NCI-H2107 treated with DMSO at 0.1 percent for 48 hours (cell line): ENCODE measurements at regions not wholly inside any gene's neighbourhood (a gene's known extent, or its start where the extent isn't known, plus 50 kb on each side); places are given as distances from the start of the nearest gene placed in this dataset.
"Not testable (repeated sequence)": the region's sequence is repeated elsewhere in the genome, so short reads cannot be mapped to it uniquely, and the experiment has no call there.

Source experiments
- DNase-seq: peaks from one replicate; lab custom pipeline; 2025; ENCODE audit not compliant: unreplicated experiment; lab: John Stamatoyannopoulos, UW

DNA sequence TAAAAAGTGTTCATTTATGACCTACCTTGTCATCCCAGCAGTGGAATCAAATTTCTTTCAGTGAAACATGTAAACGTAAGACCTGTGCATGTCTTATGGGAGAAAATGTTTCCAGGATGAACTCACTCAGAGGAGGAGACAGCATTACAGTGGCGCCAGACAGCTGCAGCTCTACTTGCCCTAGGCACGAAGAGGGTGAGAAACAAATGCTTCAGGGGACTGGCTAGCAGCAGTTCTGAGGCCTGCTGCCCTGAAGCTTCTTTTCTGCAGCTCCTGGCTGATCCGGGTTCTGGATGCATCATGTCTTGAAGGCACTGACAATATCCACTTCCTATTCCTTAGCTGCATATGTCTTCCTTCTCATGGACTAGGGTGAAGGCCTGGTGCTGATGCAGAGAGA, 120.2 kb downstream of the QRSL1 start:
- DNase-seq, result peak; percentile 53

GRCh38 chr6:106748547-106749207, 119.3 kb downstream of the QRSL1 start:
- DNase-seq, result no peak

- DNase-seq, result peak; percentile 39
Measured at GRCh38 chr6:106747139-106747538, 117.8 kb downstream of the QRSL1 start.

GRCh38 chr6:106746652-106747051, 117.3 kb downstream of the QRSL1 start:
- peak; percentile 74 for DNase-seq

DNA sequence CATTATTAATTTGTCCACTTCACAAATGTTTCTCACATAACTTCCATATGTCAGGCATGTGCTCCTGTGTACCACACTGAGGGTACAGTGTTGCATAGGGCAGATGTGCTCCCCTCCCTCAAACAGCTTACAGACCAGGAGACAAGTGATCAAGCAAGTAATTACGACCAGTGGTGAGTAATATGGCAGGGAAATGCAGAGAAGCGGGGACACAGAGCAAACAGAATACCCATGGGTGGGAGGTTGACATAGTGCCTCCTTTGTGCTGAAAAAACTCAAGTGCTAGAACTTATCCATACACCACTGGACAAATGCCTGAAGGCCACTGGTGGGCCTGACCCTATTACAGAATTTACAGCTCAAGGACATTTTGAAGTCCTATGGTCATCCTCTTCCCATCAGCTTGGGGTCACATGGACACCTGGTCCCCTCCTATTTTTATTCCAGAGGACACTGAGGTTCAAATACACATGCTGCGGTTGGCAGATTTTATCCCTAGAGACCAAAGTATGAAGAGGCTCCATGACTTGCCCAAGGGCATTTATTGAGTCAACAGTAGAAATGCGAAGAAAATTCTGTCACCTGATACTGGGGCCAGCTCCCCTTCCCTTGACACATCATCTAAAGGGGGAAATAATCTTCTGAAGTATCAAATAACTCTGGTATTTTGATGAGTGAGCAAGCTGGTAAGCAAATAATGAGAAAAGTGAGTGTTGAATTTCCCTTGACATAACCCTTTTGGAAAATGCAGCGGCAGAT, 116.6 kb downstream of the QRSL1 start:
- peak; percentile 74 for DNase-seq

GRCh38 chr6:106745197-106745770, 115.9 kb downstream of the QRSL1 start:
- DNase-seq, result no peak

- no peak for DNase-seq
Measured at GRCh38 chr6:106744781-106745180, 115.4 kb downstream of the QRSL1 start.

GRCh38 chr6:106744029-106744428, 114.7 kb downstream of the QRSL1 start:
- not testable (repeated sequence) for DNase-seq

- DNase-seq, result no peak
Measured at GRCh38 chr6:106743612-106744011, 114.2 kb downstream of the QRSL1 start.

- no peak for DNase-seq
Measured at GRCh38 chr6:106740287-106740686, 110.9 kb downstream of the QRSL1 start.

- DNase-seq, result no peak
Measured at GRCh38 chr6:106739387-106739786, 110.0 kb downstream of the QRSL1 start.

DNA sequence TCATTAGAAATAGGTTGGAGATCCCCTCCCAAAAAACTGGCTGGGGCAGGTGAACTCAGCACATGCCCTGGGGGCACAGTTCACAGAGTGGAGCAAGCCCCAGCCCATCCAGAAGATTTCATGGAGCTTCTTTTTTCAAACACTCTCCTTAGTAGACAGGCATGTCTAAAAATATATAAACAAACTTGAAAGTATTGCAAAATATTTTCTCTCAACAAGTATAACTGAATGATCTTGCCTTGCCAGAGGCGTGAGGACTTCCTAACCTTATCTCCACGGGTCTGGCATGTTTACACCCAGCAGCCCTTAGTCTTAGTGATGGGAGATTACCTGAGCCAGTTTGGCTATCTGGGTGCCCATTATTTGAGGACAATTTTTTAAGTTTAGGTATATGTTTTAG, 107.1 kb downstream of the QRSL1 start:
- no peak for DNase-seq

DNA sequence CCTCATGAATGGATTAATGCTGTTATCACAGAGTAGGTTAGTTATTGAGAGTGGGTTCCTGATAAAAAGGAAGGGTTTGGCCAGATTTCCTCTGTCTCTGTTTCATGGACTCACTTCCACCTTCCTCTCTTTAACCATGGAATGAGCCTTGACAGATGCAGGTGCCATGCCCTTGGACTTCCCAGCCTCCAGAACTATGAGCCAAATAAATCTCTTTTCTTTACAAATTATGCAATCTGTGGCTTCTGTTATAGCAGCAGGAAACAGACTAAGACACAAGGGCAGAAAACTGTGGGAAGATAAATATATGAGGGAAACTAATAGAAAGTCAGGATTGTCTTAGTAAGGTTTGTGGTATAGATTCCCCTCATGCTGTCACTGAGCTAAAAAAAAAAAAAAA, 106.5 kb downstream of the QRSL1 start:
- no peak for DNase-seq

DNA sequence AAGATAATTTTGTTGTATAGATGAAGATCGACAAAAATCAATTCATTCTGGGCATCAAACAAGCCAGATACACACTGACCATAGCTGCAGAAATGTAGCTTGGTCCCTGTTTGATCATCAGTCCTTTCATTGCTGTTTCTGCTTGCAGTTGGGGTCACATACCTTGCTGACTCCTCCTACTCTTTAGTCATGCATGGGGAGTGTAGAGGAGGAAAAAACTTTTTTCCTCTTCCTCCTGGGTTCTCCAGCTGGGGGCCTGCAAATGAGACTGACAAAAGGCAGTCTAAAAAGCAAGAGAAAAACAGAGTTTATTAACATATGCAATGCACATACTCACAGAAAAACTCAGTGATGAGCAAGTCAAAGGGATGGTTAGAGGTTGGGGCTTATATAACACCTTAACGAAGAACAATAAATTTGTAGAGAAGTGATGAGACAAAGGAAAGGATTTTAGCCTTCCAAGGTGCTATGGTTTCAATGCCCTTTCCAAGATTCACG, 105.8 kb downstream of the QRSL1 start:
- no peak for DNase-seq

- no peak for DNase-seq
Measured at GRCh38 chr6:106733386-106733785, 104.0 kb downstream of the QRSL1 start.

GRCh38 chr6:106732376-106732940, 103.1 kb downstream of the QRSL1 start:
- no peak for DNase-seq

DNA sequence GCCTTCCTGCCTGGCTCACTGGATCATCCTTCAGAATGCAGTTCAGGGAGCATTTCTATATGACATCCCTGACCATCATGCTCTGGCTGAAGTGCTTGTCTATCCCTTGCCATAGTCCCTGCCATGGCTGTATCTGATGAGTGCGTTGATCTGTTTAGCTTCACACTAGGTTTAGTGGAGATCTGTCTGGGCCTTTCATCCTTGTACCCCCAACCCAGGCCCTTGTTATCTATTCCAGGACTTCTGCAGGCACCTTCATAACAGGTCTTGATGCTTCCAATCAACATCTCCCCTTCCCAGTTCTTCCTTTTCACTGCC, 102.4 kb downstream of the QRSL1 start:
- no peak for DNase-seq

DNA sequence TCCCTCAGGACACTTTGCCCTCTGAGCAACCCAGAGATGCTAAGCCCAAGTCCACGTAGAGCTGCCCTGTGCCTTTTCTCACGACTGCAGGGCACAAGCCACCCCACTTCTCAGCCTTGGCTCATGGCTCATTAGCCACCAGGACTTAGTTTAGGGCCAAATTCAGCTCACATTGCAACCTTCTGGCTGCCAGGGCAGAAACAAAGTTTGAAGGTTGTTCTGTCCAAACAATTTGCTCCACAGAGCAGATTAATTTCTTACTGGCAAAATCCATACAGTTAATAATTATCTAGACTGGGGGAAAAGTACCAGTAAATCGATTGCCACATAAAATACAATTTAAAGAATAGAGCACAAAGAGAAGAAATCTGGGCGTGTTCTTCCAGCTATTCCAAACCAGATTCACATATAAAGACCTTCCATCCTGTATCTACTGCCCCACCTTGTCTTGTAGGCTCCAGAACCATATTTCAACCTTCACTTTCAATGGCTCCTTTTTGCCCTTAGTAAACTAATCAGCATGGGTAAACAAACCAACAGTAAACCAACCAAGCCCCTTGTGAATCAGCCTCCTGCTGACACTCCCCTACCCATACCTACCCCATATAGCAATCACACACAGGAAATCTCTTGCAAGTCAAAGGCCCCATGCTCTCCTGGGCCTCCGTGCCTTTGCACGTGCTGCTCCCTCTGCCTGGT, 101.9 kb downstream of the QRSL1 start:
- no peak for DNase-seq

DNA sequence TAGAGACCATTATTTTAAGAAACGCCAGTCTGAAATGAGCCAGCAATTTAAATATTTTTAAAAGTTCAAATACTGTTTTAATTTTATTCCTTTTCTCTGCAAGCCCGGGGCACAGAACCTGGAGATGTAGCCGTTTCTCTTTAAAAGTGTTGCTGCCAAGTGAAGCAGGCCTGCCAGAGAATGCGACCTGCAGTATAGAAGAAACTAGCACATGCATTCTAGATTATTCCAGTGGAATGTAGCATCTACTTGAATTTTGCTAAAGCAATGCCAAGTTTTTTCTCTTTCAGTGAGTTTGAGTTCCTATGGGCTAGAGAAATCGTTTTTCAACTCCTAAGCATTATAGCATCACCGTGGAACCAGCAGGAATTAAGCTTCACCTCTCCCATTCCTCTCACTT, 101.3 kb downstream of the QRSL1 start:
- DNase-seq, result no peak

- no peak for DNase-seq
Measured at GRCh38 chr6:106730264-106730663, 100.9 kb downstream of the QRSL1 start.

- DNase-seq, result no peak
Measured at GRCh38 chr6:106729841-106730240, 100.5 kb downstream of the QRSL1 start.
